Liver (tissue), 3 donors: ENCODE measurements at regions not wholly inside any gene's neighbourhood (a gene's known extent, or its start where the extent isn't known, plus 50 kb on each side); places are given as distances from the start of the nearest gene placed in this dataset.

Source experiments
- ATF3 ChIP-seq: IDR thresholded peaks from 2 replicates; pipeline ENCODE4 v1.6.1; 2016; ENCODE audit warnings: antibody characterized with exemption
- CTCF ChIP-seq: fragments of 150-350 bp; IDR thresholded peaks from 2 replicates; pipeline ENCODE4 v1.5.1; 2017; ENCODE audit warnings: improper control_type of control experiment, low read depth, low read length; ENCODE audit not compliant: missing input control
- EGR1 ChIP-seq, 2 donors: IDR thresholded peaks; 2 replicates each; pipeline ENCODE4 v1.6.1; 2016 to 2018; ENCODE audit warnings: antibody characterized with exemption in 2 of 2, low read depth in 2 of 2
- GABPA ChIP-seq, 2 donors: IDR thresholded peaks in 1 of 2; conservative IDR thresholded peaks in 1 of 2; 2 replicates each; pipeline ENCODE4 v1.6.1; 2016; ENCODE audit warnings: antibody characterized with exemption in 2 of 2, mild to moderate bottlenecking in 1 of 2, moderate library complexity in 1 of 2
- HNF4A ChIP-seq, 2 donors: conservative IDR thresholded peaks; 2 replicates each; pipeline ENCODE4 v1.6.1; 2016; ENCODE audit warnings: antibody characterized with exemption in 2 of 2, mild to moderate bottlenecking in 2 of 2
- HNF4G ChIP-seq: IDR thresholded peaks from 2 replicates; pipeline ENCODE4 v1.6.1; 2016; ENCODE audit warnings: antibody characterized with exemption
- JUND ChIP-seq, 2 donors: IDR thresholded peaks; 2 replicates each; pipeline ENCODE4 v1.6.1; 2016; ENCODE audit warnings: antibody characterized with exemption in 2 of 2
- MAX ChIP-seq: IDR thresholded peaks from 2 replicates; pipeline ENCODE4 v1.6.1; 2016; ENCODE audit warnings: antibody characterized with exemption
- RAD21 ChIP-seq, 2 donors: IDR thresholded peaks; 2 replicates each; pipeline ENCODE4 v1.6.1; 2016; ENCODE audit warnings: antibody characterized with exemption in 2 of 2, mild to moderate bottlenecking in 2 of 2
- REST ChIP-seq: IDR thresholded peaks from 2 replicates; pipeline ENCODE4 v1.6.1; 2016; ENCODE audit warnings: antibody characterized with exemption, mild to moderate bottlenecking
- SP1 ChIP-seq: IDR thresholded peaks from 2 replicates; pipeline ENCODE4 v1.6.1; 2018; ENCODE audit warnings: antibody characterized with exemption, mild to moderate bottlenecking
- TAF1 ChIP-seq: conservative IDR thresholded peaks from 2 replicates; pipeline ENCODE4 v1.6.1; 2016; ENCODE audit warnings: antibody characterized with exemption, mild to moderate bottlenecking
- YY1 ChIP-seq: IDR thresholded peaks from 2 replicates; pipeline ENCODE4 v1.6.1; 2016; ENCODE audit warnings: antibody characterized with exemption, mild to moderate bottlenecking
- ZBTB33 ChIP-seq: IDR thresholded peaks from 2 replicates; pipeline ENCODE4 v1.6.1; 2016; ENCODE audit warnings: antibody characterized with exemption
- donor health status: healthy.
- donor health status: healthy.

- TF ChIP-seq RAD21 (IDR thresholded peaks at IDR 0.05) = no peak
- no peak for TF ChIP-seq CTCF
- no peak for TF ChIP-seq GABPA (IDR thresholded peaks at IDR 0.05 in 1 of 2, conservative IDR thresholded peaks at IDR 0.05 in 1 of 2)
- TF ChIP-seq HNF4G = no peak
- TF ChIP-seq TAF1 = no peak
- no peak for TF ChIP-seq ATF3
- no peak for TF ChIP-seq REST
- no peak for TF ChIP-seq MAX
- no peak for TF ChIP-seq SP1
- no peak for TF ChIP-seq EGR1 (IDR thresholded peaks at IDR 0.05; ENCODE audit: low read depth in 2 of 2)
- TF ChIP-seq ZBTB33 = no peak
- TF ChIP-seq HNF4A (conservative IDR thresholded peaks at IDR 0.05) = no peak
- TF ChIP-seq JUND (IDR thresholded peaks at IDR 0.05) = no peak
- no peak for TF ChIP-seq YY1
Measured at GRCh38 chr5:145437627-145438026, 397.5 kb downstream of the PRELID2 start.
